AG09319 (cell line): ENCODE measurements at regions not wholly inside any gene's neighbourhood (a gene's known extent, or its start where the extent isn't known, plus 50 kb on each side); places are given as distances from the start of the nearest gene placed in this dataset.

Experiments
- DNase-seq: peaks from one replicate; pipeline ENCODE4 v3.0.0-alpha.2; 2010; ENCODE audit warnings: low read depth; ENCODE audit errors: extremely low read depth
- CTCF ChIP-seq: IDR thresholded peaks from 2 replicates; pipeline ENCODE4 v1.5.1; 2011; ENCODE audit warnings: low read depth, mild to moderate bottlenecking, inconsistent platforms, low read length, moderate library complexity

- no peak for DNase-seq
- no peak for TF ChIP-seq CTCF
These were observed 1014.2 kb downstream of the FAT4 start for GRCh38 chr4:126328914-126329313.

- TF ChIP-seq CTCF: no peak
These were observed 1023.8 kb downstream of the FAT4 start for GRCh38 chr4:126338548-126338947.

DNA sequence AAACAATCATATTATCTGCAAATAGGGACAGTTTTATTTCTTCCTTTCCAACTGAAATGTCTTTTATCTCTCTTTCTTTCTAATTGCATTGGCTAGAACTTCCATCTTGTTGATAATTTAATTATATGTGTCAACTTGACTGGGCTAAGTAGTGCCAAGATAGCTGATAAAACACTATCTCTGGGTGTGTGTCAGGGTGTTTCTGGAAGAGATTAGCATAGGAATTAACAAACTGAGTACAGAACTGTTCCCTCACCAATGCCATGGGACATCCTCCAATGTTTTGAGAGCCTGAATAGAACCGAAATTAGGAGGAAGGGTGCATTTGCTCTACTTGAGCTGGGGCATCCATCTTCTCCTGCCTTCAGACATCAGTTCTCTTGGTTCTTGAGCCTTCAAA, 1027.2 kb downstream of the FAT4 start:
- TF ChIP-seq CTCF: no peak
- no peak for DNase-seq

More at GRCh38 chr4:126338548-126338947, 1023.8 kb downstream of the FAT4 start:
- no peak for DNase-seq

DNA sequence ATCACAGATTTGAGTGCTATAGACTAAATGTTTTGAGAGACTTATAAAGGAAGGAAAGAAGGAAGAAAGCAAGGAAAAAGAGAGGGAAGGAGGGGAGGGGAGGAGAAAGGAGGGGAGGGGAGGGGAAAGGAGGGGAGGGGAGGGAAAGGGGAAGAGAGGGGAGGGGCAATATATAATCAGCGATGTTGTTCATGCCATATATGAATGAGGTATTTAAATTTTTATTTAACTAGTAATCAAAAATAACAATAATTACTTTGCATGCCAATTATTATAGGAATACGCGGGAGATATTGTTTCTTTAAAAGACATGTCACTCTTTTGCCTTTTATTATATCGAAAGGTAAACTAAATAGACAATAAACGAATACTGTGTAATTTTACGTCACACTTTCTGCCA, 1029.7 kb downstream of the FAT4 start:
- no peak for TF ChIP-seq CTCF
- no peak for DNase-seq

DNA sequence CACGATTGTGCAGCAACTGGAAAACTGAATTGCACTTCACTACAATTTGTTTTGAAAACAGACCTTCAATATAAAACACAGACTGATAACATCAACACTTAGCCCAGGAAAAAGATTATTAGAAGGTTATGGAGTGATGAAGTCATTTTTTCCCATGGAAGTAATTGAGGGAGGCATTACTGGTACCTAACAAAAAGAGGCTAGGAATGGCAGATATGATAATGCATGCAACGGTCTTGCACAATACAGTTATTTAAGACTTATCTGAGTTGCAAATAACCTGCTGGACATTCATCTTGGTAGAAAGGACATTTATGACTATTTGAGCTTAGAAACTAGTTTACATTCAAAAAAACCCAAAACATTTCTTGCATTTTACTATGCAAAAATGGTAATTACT, 1031.9 kb downstream of the FAT4 start:
- DNase-seq: no peak
- TF ChIP-seq CTCF: no peak

DNA sequence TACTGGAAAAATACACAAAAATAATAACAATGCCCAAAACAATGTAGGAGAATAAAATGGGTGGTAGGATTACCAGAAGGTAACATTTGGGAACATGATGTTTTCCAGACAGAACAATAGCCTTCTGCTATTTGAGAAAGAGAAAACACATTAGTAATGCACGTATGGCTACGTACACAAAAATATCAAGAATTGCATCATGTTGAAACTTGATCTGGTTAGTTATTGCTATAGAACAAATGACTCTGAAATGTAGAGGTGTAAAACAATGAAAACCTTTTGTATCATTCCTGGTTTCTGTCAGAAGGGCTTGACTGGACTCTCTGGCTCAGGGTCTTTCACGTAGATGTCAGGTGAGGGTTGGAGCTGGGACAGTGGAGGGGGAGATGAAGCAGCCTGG, 1040.0 kb downstream of the FAT4 start:
- no peak for DNase-seq
- TF ChIP-seq CTCF: no peak

GRCh38 chr4:126358041-126358440, 1043.3 kb downstream of the FAT4 start:
- no peak for TF ChIP-seq CTCF
- no peak for DNase-seq
